ENCODE measurements at regions not wholly inside any gene's neighbourhood (a gene's known extent, or its start where the extent isn't known, plus 50 kb on each side); places are given as distances from the start of the nearest gene placed in this dataset.
"Not testable (repeated sequence)": the region's sequence is repeated elsewhere in the genome, so short reads cannot be mapped to it uniquely, and the experiment has no call there.

GRCh38 chr11:13575385-13575784, 79.6 kb upstream of the PTH start:
- not testable (repeated sequence) for TF ChIP-seq CREB1 (IDR thresholded peaks at IDR 0.05; ENCODE audit: low read depth); CTCF (IDR thresholded peaks at IDR 0.05 in 2 of 3, conservative IDR thresholded peaks at IDR 0.05 in 1 of 3; ENCODE audit: control insufficient read depth in 2 of 3, extremely low read depth in 1 of 3, insufficient read depth in 1 of 3, low read depth in 3 of 3, low read length in 3 of 3); CEBPB (IDR thresholded peaks at IDR 0.05; ENCODE audit: borderline replicate concordance in 1 of 2, low read depth in 2 of 2, low read length in 2 of 2); POU2F2 (IDR thresholded peaks at IDR 0.05; ENCODE audit: borderline replicate concordance, low read depth, low read length); TCF3 (IDR thresholded peaks at IDR 0.05; ENCODE audit: borderline replicate concordance, insufficient read depth, low read depth, low read length); ZBTB33 (IDR thresholded peaks at IDR 0.05); EP300 (IDR thresholded peaks at IDR 0.05; ENCODE audit: borderline replicate concordance in 1 of 2, control insufficient read depth in 1 of 2, low read depth in 2 of 2, low read length in 2 of 2); EZH2 (IDR thresholded peaks at IDR 0.05; ENCODE audit: borderline replicate concordance, control insufficient read depth, low read depth, low read length); SMC3 (IDR thresholded peaks at IDR 0.05; ENCODE audit: borderline replicate concordance, low read length); MAX (IDR thresholded peaks at IDR 0.05; ENCODE audit: low read depth, low read length)
